GM23338 (cell line): ENCODE measurements at regions not wholly inside any gene's neighbourhood (a gene's known extent, or its start where the extent isn't known, plus 50 kb on each side); places are given as distances from the start of the nearest gene placed in this dataset.
"Not testable (repeated sequence)": the region's sequence is repeated elsewhere in the genome, so short reads cannot be mapped to it uniquely, and the experiment has no call there.

Experiments used
- ATAC-seq: fragments of 200-7000 bp; cut with Tn5 transposase; 3 replicates; pipeline ENCODE4 v1.9.1; 2020
- DNase-seq: peaks from one replicate; pipeline ENCODE4 v3.0.0-alpha.2; 2015; ENCODE audit warnings: low spot score
- H2AFZ ChIP-seq: fragments of 200-600 bp; sonication (generic); 2 replicates; pipeline ENCODE4 v1.8.0; 2016; ENCODE audit warnings: antibody characterized with exemption, mild to moderate bottlenecking, moderate library complexity
- H3F3A ChIP-seq: fragments of 200-600 bp; sonication (generic); replicated peaks from 2 replicates; pipeline ENCODE4 v1.8.0; 2017; ENCODE audit warnings: antibody characterized with exemption, mixed run types, low read depth
- H3K27ac ChIP-seq: fragments of 200-600 bp; sonication (generic); 2 replicates; pipeline ENCODE4 v1.6.1; 2016; ENCODE audit warnings: low read depth
- H3K27me3 ChIP-seq: fragments of 200-600 bp; sonication (generic); 2 replicates; pipeline ENCODE4 v1.8.0; 2016; ENCODE audit warnings: mild to moderate bottlenecking, mixed run types, moderate library complexity; ENCODE audit not compliant: insufficient read depth
- H3K36me3 ChIP-seq: fragments of 200-600 bp; sonication (generic); 2 replicates; pipeline ENCODE4 v1.8.0; 2016; ENCODE audit warnings: mild to moderate bottlenecking; ENCODE audit not compliant: insufficient read depth
- H3K4me1 ChIP-seq: fragments of 200-600 bp; sonication (generic); 2 replicates; pipeline ENCODE4 v1.8.0; 2016; ENCODE audit warnings: mild to moderate bottlenecking, moderate library complexity; ENCODE audit not compliant: insufficient read depth
- H3K4me2 ChIP-seq: fragments of 200-600 bp; sonication (generic); 2 replicates; pipeline ENCODE4 v1.7.1; 2017; ENCODE audit warnings: mixed run types
- H3K4me3 ChIP-seq: fragments of 200-600 bp; sonication (generic); 2 replicates; pipeline ENCODE4 v1.6.1; 2016; ENCODE audit warnings: mixed run types
- H3K79me2 ChIP-seq: fragments of 200-600 bp; sonication (generic); replicated peaks from 2 replicates; pipeline ENCODE4 v1.8.0; 2017; ENCODE audit warnings: mild to moderate bottlenecking; ENCODE audit not compliant: insufficient read depth
- H3K9me2 ChIP-seq: fragments of 200-600 bp; sonication (generic); 2 replicates; pipeline ENCODE4 v1.8.0; 2017; ENCODE audit not compliant: insufficient read depth
- H4K20me1 ChIP-seq: fragments of 200-600 bp; sonication (generic); replicated peaks from 2 replicates; pipeline ENCODE4 v1.8.0; 2017; ENCODE audit warnings: mild to moderate bottlenecking; ENCODE audit not compliant: insufficient read depth
- H3K27ac Mint-ChIP-seq: 2 replicates; pipeline ENCODE4 v1.8.0; 2020; ENCODE audit warnings: inconsistent platforms, mild to moderate bottlenecking, moderate library complexity, mixed read lengths
- H3K27me3 Mint-ChIP-seq: 3 replicates; pipeline ENCODE4 v1.8.0; 2022; ENCODE audit warnings: low read depth, mild to moderate bottlenecking, moderate library complexity, mixed read lengths, inconsistent platforms; ENCODE audit not compliant: insufficient read depth, poor library complexity
- H3K36me3 Mint-ChIP-seq: 3 replicates; pipeline ENCODE4 v1.8.0; 2021; ENCODE audit warnings: low read depth, mild to moderate bottlenecking, inconsistent platforms, moderate library complexity, mixed read lengths
- H3K4me1 Mint-ChIP-seq: 3 replicates; pipeline ENCODE4 v1.8.0; 2020; ENCODE audit warnings: mild to moderate bottlenecking, inconsistent platforms, mixed read lengths
- H3K4me3 Mint-ChIP-seq: 3 replicates; pipeline ENCODE4 v1.8.0; 2021; ENCODE audit warnings: moderate library complexity, mild to moderate bottlenecking, inconsistent platforms, mixed read lengths
- H3K9me3 Mint-ChIP-seq: 3 replicates; pipeline ENCODE4 v1.8.0; 2020; ENCODE audit warnings: moderate library complexity, mild to moderate bottlenecking, inconsistent platforms, mixed read lengths
- REST ChIP-seq: IDR thresholded peaks from one replicate; pipeline ENCODE4 v1.6.1; 2018; ENCODE audit warnings: antibody characterized with exemption; ENCODE audit not compliant: unreplicated experiment
- ZNF331 ChIP-seq: fragments of 250-450 bp; sonication (Bioruptor Pico); IDR thresholded peaks from 2 replicates; pipeline ENCODE4 v1.5.0; 2020; ENCODE audit warnings: low read depth, mild to moderate bottlenecking, moderate library complexity
- ZNF462 ChIP-seq: fragments of 250-450 bp; sonication (Bioruptor Pico); IDR thresholded peaks from 2 replicates; pipeline ENCODE4 v1.5.0; 2020; ENCODE audit warnings: mild to moderate bottlenecking, moderate library complexity

GRCh38 chr4:79588679-79589078, 180.7 kb upstream of the GK2 start (continued):
- TF ChIP-seq REST (no peak), ZNF462 (CRISPR knock-in tag) (no peak), ZNF331 (no peak)

DNA sequence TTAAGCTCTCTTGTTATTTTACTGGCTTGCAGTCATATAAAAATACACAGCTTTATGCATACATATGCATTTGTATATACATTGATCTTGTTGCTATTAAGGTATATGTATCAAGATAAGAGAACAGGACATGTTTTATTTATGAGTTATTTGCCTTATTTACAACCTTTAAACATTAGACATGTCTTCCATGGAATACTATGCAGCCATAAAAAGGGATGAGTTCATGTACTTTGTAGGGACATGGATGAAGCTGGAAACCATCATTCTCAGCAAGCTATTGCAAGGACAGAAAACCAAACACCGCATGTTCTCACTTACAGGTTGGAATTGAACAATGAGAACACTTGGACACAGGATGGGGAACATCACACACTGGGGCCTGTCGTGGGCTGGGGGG, 179.2 kb upstream of the GK2 start:
- not testable (repeated sequence) for H3K9me2 ChIP-seq, H3K27ac Mint-ChIP-seq, DNase-seq, H2AFZ ChIP-seq, H3K4me2 ChIP-seq, H3K4me1 ChIP-seq, H3F3A ChIP-seq, ATAC-seq, H3K27me3 ChIP-seq, H3K9me3 Mint-ChIP-seq, H3K4me3 ChIP-seq, H3K79me2 ChIP-seq, H3K36me3 ChIP-seq, H3K4me3 Mint-ChIP-seq, H4K20me1 ChIP-seq, H3K27me3 Mint-ChIP-seq, H3K27ac ChIP-seq
- Mint-ChIP-seq H3K4me1 (peaks cover 16% of the 10 kb centered on the region), H3K36me3 (peaks cover 16% of the 10 kb centered on the region; the same call in 2 of the 3 replicates)
